C4-2B (cell line): ENCODE measurements at regions not wholly inside any gene's neighbourhood (a gene's known extent, or its start where the extent isn't known, plus 50 kb on each side); places are given as distances from the start of the nearest gene placed in this dataset.

Source experiments
- ZFX ChIP-seq: fragments of 450-650 bp; IDR thresholded peaks from 2 replicates; pipeline ENCODE4 v1.6.1; 2017
- TF ChIP-seq, protein P1 (sequence below): fragments of 450-650 bp; conservative IDR thresholded peaks from 2 replicates; pipeline ENCODE4 v1.5.1; 2017; ENCODE audit warnings: mild to moderate bottlenecking

DNA sequence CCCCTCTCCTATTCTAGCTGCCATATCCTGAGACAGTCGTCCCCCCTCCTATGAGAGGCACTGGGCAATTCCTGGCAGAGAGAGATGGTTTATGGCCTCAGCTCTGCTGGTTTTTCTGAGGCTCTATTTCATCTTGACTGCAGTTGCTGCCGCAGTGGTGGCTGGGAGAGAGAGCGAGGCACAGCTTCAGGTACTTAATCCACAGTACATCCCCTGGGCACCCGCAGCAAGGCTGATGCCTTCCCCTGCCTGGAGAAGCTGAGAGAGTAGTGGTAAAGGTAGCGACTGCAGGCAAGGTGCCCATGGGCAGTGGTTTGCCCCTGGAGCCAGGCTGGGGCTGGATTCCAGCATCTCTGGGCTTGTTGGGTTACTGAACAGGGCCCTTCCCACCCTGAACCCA, 324.7 kb downstream of the RPS24 start:
- TF ChIP-seq, protein P1, sequence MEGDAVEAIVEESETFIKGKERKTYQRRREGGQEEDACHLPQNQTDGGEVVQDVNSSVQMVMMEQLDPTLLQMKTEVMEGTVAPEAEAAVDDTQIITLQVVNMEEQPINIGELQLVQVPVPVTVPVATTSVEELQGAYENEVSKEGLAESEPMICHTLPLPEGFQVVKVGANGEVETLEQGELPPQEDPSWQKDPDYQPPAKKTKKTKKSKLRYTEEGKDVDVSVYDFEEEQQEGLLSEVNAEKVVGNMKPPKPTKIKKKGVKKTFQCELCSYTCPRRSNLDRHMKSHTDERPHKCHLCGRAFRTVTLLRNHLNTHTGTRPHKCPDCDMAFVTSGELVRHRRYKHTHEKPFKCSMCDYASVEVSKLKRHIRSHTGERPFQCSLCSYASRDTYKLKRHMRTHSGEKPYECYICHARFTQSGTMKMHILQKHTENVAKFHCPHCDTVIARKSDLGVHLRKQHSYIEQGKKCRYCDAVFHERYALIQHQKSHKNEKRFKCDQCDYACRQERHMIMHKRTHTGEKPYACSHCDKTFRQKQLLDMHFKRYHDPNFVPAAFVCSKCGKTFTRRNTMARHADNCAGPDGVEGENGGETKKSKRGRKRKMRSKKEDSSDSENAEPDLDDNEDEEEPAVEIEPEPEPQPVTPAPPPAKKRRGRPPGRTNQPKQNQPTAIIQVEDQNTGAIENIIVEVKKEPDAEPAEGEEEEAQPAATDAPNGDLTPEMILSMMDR = no peak
- no peak for TF ChIP-seq ZFX
